ENCODE measurements at regions not wholly inside any gene's neighbourhood (a gene's known extent, or its start where the extent isn't known, plus 50 kb on each side); places are given as distances from the start of the nearest gene placed in this dataset.

DNA sequence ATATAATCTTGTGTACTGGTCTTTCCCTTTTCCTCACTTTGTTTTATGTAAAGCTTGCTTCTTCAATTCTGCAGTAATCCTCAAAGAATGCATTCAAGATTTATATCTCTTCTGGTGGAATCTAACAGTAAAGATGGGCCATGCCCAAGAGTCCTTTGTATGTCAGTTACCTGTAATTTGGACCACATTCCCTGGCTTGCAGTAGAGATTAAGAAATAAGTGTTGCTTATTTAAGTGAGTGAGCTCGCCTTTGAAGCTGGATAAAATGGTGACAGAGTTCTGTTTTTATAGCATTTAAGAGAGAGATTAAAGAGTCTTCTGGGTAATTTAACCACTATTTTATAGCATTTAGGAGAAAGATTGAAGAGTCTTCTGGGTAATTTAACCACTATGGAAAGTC lies 262.1 kb upstream of the ATP2B1 start:
- no TSS peak for BruUV-seq (replicated peaks)
- Mint-ChIP-seq H3K27me3 (ENCODE audit: unreplicated experiment) (no peaks in the 10 kb centered on the region), H3K27ac (ENCODE audit: unreplicated experiment) (no peak overlapping the region), H3K4me1 (ENCODE audit: low read depth, unreplicated experiment) (peaks cover 50% of the 10 kb centered on the region), H3K36me3 (ENCODE audit: insufficient read depth, unreplicated experiment) (peaks cover 9% of the 10 kb centered on the region), H3K4me3 (ENCODE audit: low read depth, unreplicated experiment) (no peak overlapping the region), H3K9me3 (ENCODE audit: low read depth, unreplicated experiment) (no peaks in the 10 kb centered on the region)
- DNase-seq = no peak
- CTCF ChIA-PET = no interaction called here
- TF ChIP-seq, protein P1, sequence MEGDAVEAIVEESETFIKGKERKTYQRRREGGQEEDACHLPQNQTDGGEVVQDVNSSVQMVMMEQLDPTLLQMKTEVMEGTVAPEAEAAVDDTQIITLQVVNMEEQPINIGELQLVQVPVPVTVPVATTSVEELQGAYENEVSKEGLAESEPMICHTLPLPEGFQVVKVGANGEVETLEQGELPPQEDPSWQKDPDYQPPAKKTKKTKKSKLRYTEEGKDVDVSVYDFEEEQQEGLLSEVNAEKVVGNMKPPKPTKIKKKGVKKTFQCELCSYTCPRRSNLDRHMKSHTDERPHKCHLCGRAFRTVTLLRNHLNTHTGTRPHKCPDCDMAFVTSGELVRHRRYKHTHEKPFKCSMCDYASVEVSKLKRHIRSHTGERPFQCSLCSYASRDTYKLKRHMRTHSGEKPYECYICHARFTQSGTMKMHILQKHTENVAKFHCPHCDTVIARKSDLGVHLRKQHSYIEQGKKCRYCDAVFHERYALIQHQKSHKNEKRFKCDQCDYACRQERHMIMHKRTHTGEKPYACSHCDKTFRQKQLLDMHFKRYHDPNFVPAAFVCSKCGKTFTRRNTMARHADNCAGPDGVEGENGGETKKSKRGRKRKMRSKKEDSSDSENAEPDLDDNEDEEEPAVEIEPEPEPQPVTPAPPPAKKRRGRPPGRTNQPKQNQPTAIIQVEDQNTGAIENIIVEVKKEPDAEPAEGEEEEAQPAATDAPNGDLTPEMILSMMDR (IDR thresholded peaks at IDR 0.05; ENCODE audit: unreplicated experiment) = no peak
- intact Hi-C loops (cut with micrococcal nuclease; ENCODE audit: unreplicated experiment) = loop anchor here (1.0 kb wide), 1 partner anchor 40 kb away; no protein-coding TSS in a partner anchor

- DNase-seq = peak; percentile 50
- intact Hi-C loops (cut with micrococcal nuclease; ENCODE audit: unreplicated experiment) = loop anchor here (5.0 kb wide), 1 partner anchor 133 kb away; no protein-coding TSS in a partner anchor
- Mint-ChIP-seq H3K4me1 (ENCODE audit: low read depth, unreplicated experiment) (peaks cover 42% of the 10 kb centered on the region), H3K9me3 (ENCODE audit: low read depth, unreplicated experiment) (no peaks in the 10 kb centered on the region), H3K4me3 (ENCODE audit: low read depth, unreplicated experiment) (no peak overlapping the region), H3K27me3 (ENCODE audit: unreplicated experiment) (no peaks in the 10 kb centered on the region), H3K36me3 (ENCODE audit: insufficient read depth, unreplicated experiment) (peaks cover 9% of the 10 kb centered on the region), H3K27ac (ENCODE audit: unreplicated experiment) (peak overlapping the region; percentile 45)
- no TSS peak for BruUV-seq (replicated peaks)
- TF ChIP-seq, protein P1 (IDR thresholded peaks at IDR 0.05; ENCODE audit: unreplicated experiment) = no peak
- CTCF ChIA-PET = no interaction called here
These were observed 260.5 kb upstream of the ATP2B1 start for GRCh38 chr12:89969093-89969492.

DNA sequence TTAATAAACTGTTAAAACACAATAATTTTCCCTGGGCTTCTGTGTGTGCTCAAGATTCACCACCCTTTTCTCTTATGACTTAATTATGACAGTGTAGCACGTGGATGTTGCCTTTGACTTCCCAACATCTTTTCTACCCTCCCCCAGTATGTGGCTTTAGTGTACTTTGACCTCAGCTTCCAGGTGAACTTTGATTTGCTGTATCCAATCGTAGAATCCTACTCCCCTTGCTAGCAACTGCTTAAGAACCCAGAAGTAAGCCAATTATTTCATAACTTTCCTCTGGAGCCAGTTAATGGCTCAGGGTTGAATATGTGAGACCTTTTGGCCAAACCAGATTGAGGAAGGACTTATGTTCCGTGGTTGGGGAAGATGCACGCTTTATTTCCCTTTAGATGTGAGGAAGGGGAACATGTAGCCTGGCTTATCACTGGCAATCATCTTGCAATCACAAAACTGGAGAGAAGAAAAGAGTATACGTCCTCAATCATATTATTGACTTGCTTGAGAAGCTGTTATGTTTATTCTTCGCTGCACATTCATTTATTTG lies 259.6 kb upstream of the ATP2B1 start:
- no peaks in the 10 kb centered on the region for H3K27me3 Mint-ChIP-seq (ENCODE audit: unreplicated experiment)
- H3K9me3 Mint-ChIP-seq (ENCODE audit: low read depth, unreplicated experiment) = no peaks in the 10 kb centered on the region
- H3K36me3 Mint-ChIP-seq (ENCODE audit: insufficient read depth, unreplicated experiment) = peaks cover 9% of the 10 kb centered on the region
- no peak overlapping the region for H3K4me3 Mint-ChIP-seq (ENCODE audit: low read depth, unreplicated experiment)
- intact Hi-C loops (cut with micrococcal nuclease; ENCODE audit: unreplicated experiment) = loop anchor here (5.0 kb wide), 1 partner anchor 134 kb away; no protein-coding TSS in a partner anchor
- BruUV-seq (replicated peaks) = no TSS peak
- H3K27ac Mint-ChIP-seq (ENCODE audit: unreplicated experiment) = no peak overlapping the region
- no peak for DNase-seq
- H3K4me1 Mint-ChIP-seq (ENCODE audit: low read depth, unreplicated experiment) = peaks cover 48% of the 10 kb centered on the region
- TF ChIP-seq, protein P1 (IDR thresholded peaks at IDR 0.05; ENCODE audit: unreplicated experiment) = no peak
- CTCF ChIA-PET = no interaction called here

DNA sequence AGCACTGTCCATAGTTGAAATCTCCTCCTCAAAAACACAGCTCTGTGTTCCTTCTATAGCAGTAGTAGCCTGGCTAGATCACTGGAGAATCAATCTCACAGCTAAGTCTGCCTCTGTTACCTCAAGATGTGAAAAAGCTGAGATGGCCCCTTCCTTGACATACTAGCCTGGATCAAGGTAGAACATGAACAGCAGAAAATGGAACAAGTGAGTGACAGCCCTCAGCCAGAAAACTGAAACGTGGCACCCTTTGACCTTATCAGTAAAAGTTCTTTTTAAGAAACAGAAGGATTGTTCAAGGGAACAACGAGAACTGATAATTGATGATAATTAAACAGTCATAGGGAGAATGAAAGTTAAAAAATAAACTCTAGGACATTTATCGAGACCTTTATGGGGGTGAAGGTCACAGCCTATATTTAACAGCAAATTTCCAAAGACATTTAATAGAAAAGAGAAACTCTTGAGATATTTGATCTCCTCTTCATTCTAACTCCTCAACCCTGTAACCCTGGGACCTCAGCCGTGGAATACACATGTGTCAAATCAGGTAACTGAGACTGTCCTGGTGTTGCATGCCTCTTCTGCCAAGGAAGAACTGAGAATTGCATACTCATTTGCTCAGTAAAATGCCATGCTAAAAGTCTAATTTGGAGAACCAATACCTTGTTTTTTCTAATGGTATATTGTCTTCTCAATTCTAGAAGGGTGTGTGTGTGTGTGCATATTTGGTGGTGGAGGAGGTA lies 258.0 kb upstream of the ATP2B1 start:
- Mint-ChIP-seq H3K9me3 (ENCODE audit: low read depth, unreplicated experiment) (no peaks in the 10 kb centered on the region), H3K27me3 (ENCODE audit: unreplicated experiment) (no peaks in the 10 kb centered on the region), H3K27ac (ENCODE audit: unreplicated experiment) (no peak overlapping the region), H3K4me1 (ENCODE audit: low read depth, unreplicated experiment) (peaks cover 58% of the 10 kb centered on the region), H3K36me3 (ENCODE audit: insufficient read depth, unreplicated experiment) (peaks cover 11% of the 10 kb centered on the region), H3K4me3 (ENCODE audit: low read depth, unreplicated experiment) (no peak overlapping the region)
- CTCF ChIA-PET = no interaction called here
- BruUV-seq (replicated peaks) = no TSS peak
- TF ChIP-seq, protein P1 (IDR thresholded peaks at IDR 0.05; ENCODE audit: unreplicated experiment) = no peak
- intact Hi-C loops (cut with micrococcal nuclease; ENCODE audit: unreplicated experiment) = loop anchor here (5.0 kb wide), 1 partner anchor 136 kb away; no protein-coding TSS in a partner anchor
- no peak for DNase-seq
